ENCODE measurements at regions not wholly inside any gene's neighbourhood (a gene's known extent, or its start where the extent isn't known, plus 50 kb on each side); places are given as distances from the start of the nearest gene placed in this dataset.
A peak's percentile ranks its signal among the peaks of the same experiment; 100 is the strongest.

DNA sequence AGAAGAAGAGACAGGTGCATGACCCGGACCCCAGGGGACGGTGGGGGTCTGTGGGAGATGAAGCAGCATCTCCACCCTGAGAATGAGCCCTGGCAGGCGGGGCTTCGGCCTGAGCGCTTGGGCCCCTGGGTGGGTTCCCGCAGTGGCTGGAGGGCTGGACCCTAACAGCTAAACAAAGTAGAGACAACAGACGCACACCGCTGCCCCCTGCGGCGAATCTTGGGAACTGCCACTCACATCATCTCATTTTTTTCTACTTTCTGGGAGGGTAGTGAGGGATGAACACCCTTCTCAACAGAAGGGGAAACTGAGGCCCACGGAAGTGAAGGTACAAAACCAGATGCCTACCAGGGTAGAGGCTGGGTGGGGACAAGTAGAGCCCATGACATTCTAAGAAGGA lies 104.7 kb downstream of the RFLNA start:
- peak; percentile 59 for ATAC-seq
- no TSS peak for BruUV-seq (replicated peaks)
- SMC1A ChIA-PET (ENCODE audit: uncharacterized antibody, unreplicated experiment): no interaction called here
- no peak overlapping the region for H3K4me3 ChIP-seq
- H3K9me3 ChIP-seq (replicated peaks; ENCODE audit: control insufficient read depth, insufficient read depth, low read length): no peaks in the 10 kb centered on the region
- no peak overlapping the region for H2AFZ ChIP-seq (ENCODE audit: control insufficient read depth, low read depth, low read length)
- H4K20me1 ChIP-seq (ENCODE audit: control insufficient read depth, insufficient read depth): no peaks in the 10 kb centered on the region
- POLR2A ChIA-PET: no interaction called here
- H3K79me2 ChIP-seq (ENCODE audit: control insufficient read depth, insufficient read depth, low read length): no peaks in the 10 kb centered on the region
- H3K4me2 ChIP-seq (ENCODE audit: control insufficient read depth, insufficient read depth): no peak overlapping the region
- in situ Hi-C loops (cut with MboI): no loop called here
- 25% methylated on average over 11 of the region's 11 CpGs for WGBS (ENCODE audit: insufficient coverage, insufficient replicate concordance, low lambda C conversion rate, missing lambda C conversion rate)
- peaks cover 7 to 52% of the 10 kb centered on the region in 2 experiments; a peak in 3 of 4 replicates for H3K36me3 ChIP-seq (ENCODE audit: control insufficient read depth in 2 of 2, insufficient read depth in 2 of 2, low read length in 1 of 2)
- FAIRE-seq: no peak
- H3K27ac ChIP-seq (ENCODE audit: control insufficient read depth, insufficient read depth): no peak overlapping the region
- RAD21 ChIA-PET (ENCODE audit: unreplicated experiment): no interaction called here
- CTCF ChIA-PET: interaction anchor here (0.7 to 2.1 kb wide), 6 partner anchors 10 to 366 kb away, joined by 3 to 11 read pairs (median 4); no protein-coding TSS in a partner anchor
- DNase-seq (ENCODE audit: low read depth, low spot score): no peak
- H3K27me3 ChIP-seq (replicated peaks in 1 of 2; ENCODE audit: control insufficient read depth in 2 of 2, insufficient read depth in 2 of 2, low read length in 1 of 2): no peaks in the 10 kb centered on the region
- intact Hi-C loops (cut with micrococcal nuclease; ENCODE audit: unreplicated experiment): loop anchor here (10.0 kb wide), 1 partner anchor 365 kb away; no protein-coding TSS in a partner anchor
- H3K4me1 ChIP-seq (ENCODE audit: control insufficient read depth, insufficient read depth, low read length): no peaks in the 10 kb centered on the region
- H3K9ac ChIP-seq (ENCODE audit: control insufficient read depth, insufficient read depth, low read length): no peak overlapping the region
- TF ChIP-seq SIX5 (IDR thresholded peaks at IDR 0.05; ENCODE audit: low read depth, low read length, severe bottlenecking) (no peak), PAX8 (IDR thresholded peaks at IDR 0.05) (no peak), POLR2AphosphoS2 (IDR thresholded peaks at IDR 0.05; ENCODE audit: low read depth, low read length) (no peak), ATF7 (IDR thresholded peaks at IDR 0.05; ENCODE audit: low read depth) (no peak), FOS (IDR thresholded peaks at IDR 0.05; ENCODE audit: borderline replicate concordance, extremely low read depth, insufficient read length) (no peak), SMARCA5 (IDR thresholded peaks at IDR 0.05) (peak; percentile 16; the same call in 1 of the 2 replicates), EP300 (IDR thresholded peaks at IDR 0.05; ENCODE audit: borderline replicate concordance in 1 of 2, control insufficient read depth in 1 of 2, low read depth in 2 of 2, low read length in 2 of 2) (no peak), BRCA1 (IDR thresholded peaks at IDR 0.05; ENCODE audit: low read depth, low read length) (no peak), HDAC2 (IDR thresholded peaks at IDR 0.05) (no peak), IRF5 (IDR thresholded peaks at IDR 0.05; ENCODE audit: borderline replicate concordance) (no peak), IKZF1 (conservative IDR thresholded peaks at IDR 0.05) (no peak), MYB (IDR thresholded peaks at IDR 0.05; ENCODE audit: borderline replicate concordance, low read depth, low read length) (no peak), SMC3 (IDR thresholded peaks at IDR 0.05; ENCODE audit: borderline replicate concordance, low read length) (peak; percentile 31; the same call in 1 of the 2 replicates), CTCF (IDR thresholded peaks at IDR 0.05 in 2 of 3, conservative IDR thresholded peaks at IDR 0.05 in 1 of 3; ENCODE audit: control insufficient read depth in 2 of 3, extremely low read depth in 1 of 3, insufficient read depth in 1 of 3, low read depth in 3 of 3, low read length in 3 of 3) (peak; percentile 42 to 64 (median 61)), JUND (IDR thresholded peaks at IDR 0.05; ENCODE audit: low read depth, low read length) (no peak), SMAD5 (IDR thresholded peaks at IDR 0.05; ENCODE audit: low read depth) (no peak)
- TF ChIP-seq, protein P1, sequence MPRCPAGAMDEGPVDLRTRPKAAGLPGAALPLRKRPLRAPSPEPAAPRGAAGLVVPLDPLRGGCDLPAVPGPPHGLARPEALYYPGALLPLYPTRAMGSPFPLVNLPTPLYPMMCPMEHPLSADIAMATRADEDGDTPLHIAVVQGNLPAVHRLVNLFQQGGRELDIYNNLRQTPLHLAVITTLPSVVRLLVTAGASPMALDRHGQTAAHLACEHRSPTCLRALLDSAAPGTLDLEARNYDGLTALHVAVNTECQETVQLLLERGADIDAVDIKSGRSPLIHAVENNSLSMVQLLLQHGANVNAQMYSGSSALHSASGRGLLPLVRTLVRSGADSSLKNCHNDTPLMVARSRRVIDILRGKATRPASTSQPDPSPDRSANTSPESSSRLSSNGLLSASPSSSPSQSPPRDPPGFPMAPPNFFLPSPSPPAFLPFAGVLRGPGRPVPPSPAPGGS (IDR thresholded peaks at IDR 0.05; ENCODE audit: borderline replicate concordance, insufficient read depth, low read depth, low read length, poor library complexity, severe bottlenecking): no peak
- TF ChIP-seq, protein P2, sequence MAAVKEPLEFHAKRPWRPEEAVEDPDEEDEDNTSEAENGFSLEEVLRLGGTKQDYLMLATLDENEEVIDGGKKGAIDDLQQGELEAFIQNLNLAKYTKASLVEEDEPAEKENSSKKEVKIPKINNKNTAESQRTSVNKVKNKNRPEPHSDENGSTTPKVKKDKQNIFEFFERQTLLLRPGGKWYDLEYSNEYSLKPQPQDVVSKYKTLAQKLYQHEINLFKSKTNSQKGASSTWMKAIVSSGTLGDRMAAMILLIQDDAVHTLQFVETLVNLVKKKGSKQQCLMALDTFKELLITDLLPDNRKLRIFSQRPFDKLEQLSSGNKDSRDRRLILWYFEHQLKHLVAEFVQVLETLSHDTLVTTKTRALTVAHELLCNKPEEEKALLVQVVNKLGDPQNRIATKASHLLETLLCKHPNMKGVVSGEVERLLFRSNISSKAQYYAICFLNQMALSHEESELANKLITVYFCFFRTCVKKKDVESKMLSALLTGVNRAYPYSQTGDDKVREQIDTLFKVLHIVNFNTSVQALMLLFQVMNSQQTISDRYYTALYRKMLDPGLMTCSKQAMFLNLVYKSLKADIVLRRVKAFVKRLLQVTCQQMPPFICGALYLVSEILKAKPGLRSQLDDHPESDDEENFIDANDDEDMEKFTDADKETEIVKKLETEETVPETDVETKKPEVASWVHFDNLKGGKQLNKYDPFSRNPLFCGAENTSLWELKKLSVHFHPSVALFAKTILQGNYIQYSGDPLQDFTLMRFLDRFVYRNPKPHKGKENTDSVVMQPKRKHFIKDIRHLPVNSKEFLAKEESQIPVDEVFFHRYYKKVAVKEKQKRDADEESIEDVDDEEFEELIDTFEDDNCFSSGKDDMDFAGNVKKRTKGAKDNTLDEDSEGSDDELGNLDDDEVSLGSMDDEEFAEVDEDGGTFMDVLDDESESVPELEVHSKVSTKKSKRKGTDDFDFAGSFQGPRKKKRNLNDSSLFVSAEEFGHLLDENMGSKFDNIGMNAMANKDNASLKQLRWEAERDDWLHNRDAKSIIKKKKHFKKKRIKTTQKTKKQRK (IDR thresholded peaks at IDR 0.05; ENCODE audit: low read depth, low read length): no peak

All from GM12878 (cell line).